ENCODE measurements at regions not wholly inside any gene's neighbourhood (a gene's known extent, or its start where the extent isn't known, plus 50 kb on each side); places are given as distances from the start of the nearest gene placed in this dataset.

DNA sequence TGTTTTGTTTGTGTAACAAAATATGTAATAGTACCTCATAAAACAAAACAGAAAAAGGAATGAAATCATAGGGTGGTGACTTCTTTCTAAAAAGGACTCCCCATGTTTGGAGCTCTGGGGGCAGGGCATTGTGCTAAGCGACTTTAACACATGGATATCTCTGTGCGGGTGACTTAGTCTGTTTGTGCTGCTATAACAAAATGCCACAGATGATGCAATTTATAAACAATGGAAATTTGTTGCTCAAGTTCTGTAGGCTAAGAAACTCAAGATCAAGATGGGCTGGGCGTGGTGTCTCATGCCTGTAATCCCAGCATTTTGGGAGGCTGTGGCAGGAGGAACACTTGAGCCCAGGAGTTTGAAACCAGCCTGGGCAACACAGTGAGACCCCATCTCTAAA, 85.4 kb upstream of the SIM2 start:
- TF ChIP-seq EGR1 (IDR thresholded peaks at IDR 0.05; ENCODE audit: low read depth in 2 of 2): no peak
- TF ChIP-seq YY1 (IDR thresholded peaks at IDR 0.05): no peak
- TF ChIP-seq, protein P1, sequence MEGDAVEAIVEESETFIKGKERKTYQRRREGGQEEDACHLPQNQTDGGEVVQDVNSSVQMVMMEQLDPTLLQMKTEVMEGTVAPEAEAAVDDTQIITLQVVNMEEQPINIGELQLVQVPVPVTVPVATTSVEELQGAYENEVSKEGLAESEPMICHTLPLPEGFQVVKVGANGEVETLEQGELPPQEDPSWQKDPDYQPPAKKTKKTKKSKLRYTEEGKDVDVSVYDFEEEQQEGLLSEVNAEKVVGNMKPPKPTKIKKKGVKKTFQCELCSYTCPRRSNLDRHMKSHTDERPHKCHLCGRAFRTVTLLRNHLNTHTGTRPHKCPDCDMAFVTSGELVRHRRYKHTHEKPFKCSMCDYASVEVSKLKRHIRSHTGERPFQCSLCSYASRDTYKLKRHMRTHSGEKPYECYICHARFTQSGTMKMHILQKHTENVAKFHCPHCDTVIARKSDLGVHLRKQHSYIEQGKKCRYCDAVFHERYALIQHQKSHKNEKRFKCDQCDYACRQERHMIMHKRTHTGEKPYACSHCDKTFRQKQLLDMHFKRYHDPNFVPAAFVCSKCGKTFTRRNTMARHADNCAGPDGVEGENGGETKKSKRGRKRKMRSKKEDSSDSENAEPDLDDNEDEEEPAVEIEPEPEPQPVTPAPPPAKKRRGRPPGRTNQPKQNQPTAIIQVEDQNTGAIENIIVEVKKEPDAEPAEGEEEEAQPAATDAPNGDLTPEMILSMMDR (IDR thresholded peaks at IDR 0.05; ENCODE audit: low read depth, low read length, missing input control): no peak
- no peak for TF ChIP-seq RXRA (IDR thresholded peaks at IDR 0.05)
- TF ChIP-seq TAF1 (conservative IDR thresholded peaks at IDR 0.05): no peak
- TF ChIP-seq, protein P2, sequence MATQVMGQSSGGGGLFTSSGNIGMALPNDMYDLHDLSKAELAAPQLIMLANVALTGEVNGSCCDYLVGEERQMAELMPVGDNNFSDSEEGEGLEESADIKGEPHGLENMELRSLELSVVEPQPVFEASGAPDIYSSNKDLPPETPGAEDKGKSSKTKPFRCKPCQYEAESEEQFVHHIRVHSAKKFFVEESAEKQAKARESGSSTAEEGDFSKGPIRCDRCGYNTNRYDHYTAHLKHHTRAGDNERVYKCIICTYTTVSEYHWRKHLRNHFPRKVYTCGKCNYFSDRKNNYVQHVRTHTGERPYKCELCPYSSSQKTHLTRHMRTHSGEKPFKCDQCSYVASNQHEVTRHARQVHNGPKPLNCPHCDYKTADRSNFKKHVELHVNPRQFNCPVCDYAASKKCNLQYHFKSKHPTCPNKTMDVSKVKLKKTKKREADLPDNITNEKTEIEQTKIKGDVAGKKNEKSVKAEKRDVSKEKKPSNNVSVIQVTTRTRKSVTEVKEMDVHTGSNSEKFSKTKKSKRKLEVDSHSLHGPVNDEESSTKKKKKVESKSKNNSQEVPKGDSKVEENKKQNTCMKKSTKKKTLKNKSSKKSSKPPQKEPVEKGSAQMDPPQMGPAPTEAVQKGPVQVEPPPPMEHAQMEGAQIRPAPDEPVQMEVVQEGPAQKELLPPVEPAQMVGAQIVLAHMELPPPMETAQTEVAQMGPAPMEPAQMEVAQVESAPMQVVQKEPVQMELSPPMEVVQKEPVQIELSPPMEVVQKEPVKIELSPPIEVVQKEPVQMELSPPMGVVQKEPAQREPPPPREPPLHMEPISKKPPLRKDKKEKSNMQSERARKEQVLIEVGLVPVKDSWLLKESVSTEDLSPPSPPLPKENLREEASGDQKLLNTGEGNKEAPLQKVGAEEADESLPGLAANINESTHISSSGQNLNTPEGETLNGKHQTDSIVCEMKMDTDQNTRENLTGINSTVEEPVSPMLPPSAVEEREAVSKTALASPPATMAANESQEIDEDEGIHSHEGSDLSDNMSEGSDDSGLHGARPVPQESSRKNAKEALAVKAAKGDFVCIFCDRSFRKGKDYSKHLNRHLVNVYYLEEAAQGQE (IDR thresholded peaks at IDR 0.05): no peak
- TF ChIP-seq RAD21 (IDR thresholded peaks at IDR 0.05): no peak
- no peak for TF ChIP-seq GABPA (IDR thresholded peaks at IDR 0.05 in 1 of 2, conservative IDR thresholded peaks at IDR 0.05 in 1 of 2)

Measured in liver (tissue), 3 donors.